Neuron (in vitro differentiated cells): ENCODE measurements at regions not wholly inside any gene's neighbourhood (a gene's known extent, or its start where the extent isn't known, plus 50 kb on each side); places are given as distances from the start of the nearest gene placed in this dataset.

Experiments used
- H2AFZ ChIP-seq: one replicate; pipeline ENCODE4 v1.6.1; 2013; ENCODE audit warnings: low read depth, mild to moderate bottlenecking, inconsistent platforms, low read length, moderate library complexity
- H3K27me3 ChIP-seq: one replicate; pipeline ENCODE4 v1.6.1; 2013; ENCODE audit warnings: low read length; ENCODE audit not compliant: insufficient read depth
- H3K36me3 ChIP-seq: one replicate; pipeline ENCODE4 v1.6.1; 2013; ENCODE audit warnings: low read length; ENCODE audit not compliant: insufficient read depth
- H3K4me1 ChIP-seq: one replicate; pipeline ENCODE4 v1.6.1; 2013; ENCODE audit warnings: low read length; ENCODE audit not compliant: insufficient read depth
- H3K4me3 ChIP-seq: 2 replicates; pipeline ENCODE4 v1.5.1; 2013; ENCODE audit warnings: mild to moderate bottlenecking, low read length, moderate library complexity
- H3K9me3 ChIP-seq: one replicate; pipeline ENCODE4 v1.6.1; 2013; ENCODE audit warnings: low read length

GRCh38 chr20:10749084-10749483 lies 75.3 kb upstream of the JAG1 start:
- no peak overlapping the region for H3K4me3 ChIP-seq
- H3K9me3 ChIP-seq = no peaks in the 10 kb centered on the region
- no peak overlapping the region for H2AFZ ChIP-seq
- peaks cover 16% of the 10 kb centered on the region for H3K4me1 ChIP-seq
- no peaks in the 10 kb centered on the region for H3K36me3 ChIP-seq
- H3K27me3 ChIP-seq = no peaks in the 10 kb centered on the region

- Histone ChIP-seq H3K27me3 (no peaks in the 10 kb centered on the region), H3K4me3 (no peak overlapping the region)
Measured at GRCh38 chr20:10752206-10752605, 78.4 kb upstream of the JAG1 start.

GRCh38 chr20:10754824-10755223 lies 81.0 kb upstream of the JAG1 start:
- H3K9me3 ChIP-seq = peaks cover 3% of the 10 kb centered on the region
- no peaks in the 10 kb centered on the region for H3K36me3 ChIP-seq
- no peaks in the 10 kb centered on the region for H3K27me3 ChIP-seq
- no peak overlapping the region for H2AFZ ChIP-seq
- H3K4me3 ChIP-seq = no peak overlapping the region
- no peaks in the 10 kb centered on the region for H3K4me1 ChIP-seq

More at GRCh38 chr20:10752206-10752605, 78.4 kb upstream of the JAG1 start:
- H3K36me3 ChIP-seq = no peaks in the 10 kb centered on the region
- no peak overlapping the region for H2AFZ ChIP-seq
- peaks cover 10% of the 10 kb centered on the region for H3K4me1 ChIP-seq
- H3K9me3 ChIP-seq = no peaks in the 10 kb centered on the region

GRCh38 chr20:10758446-10758845 lies 84.6 kb upstream of the JAG1 start:
- Histone ChIP-seq H2AFZ (no peak overlapping the region), H3K36me3 (no peaks in the 10 kb centered on the region), H3K27me3 (no peaks in the 10 kb centered on the region), H3K4me1 (no peaks in the 10 kb centered on the region), H3K9me3 (peaks cover 3% of the 10 kb centered on the region), H3K4me3 (no peak overlapping the region)

- no peaks in the 10 kb centered on the region for H3K27me3 ChIP-seq
- H3K9me3 ChIP-seq = peaks cover 3% of the 10 kb centered on the region
- no peaks in the 10 kb centered on the region for H3K4me1 ChIP-seq
- no peaks in the 10 kb centered on the region for H3K36me3 ChIP-seq
- no peak overlapping the region for H2AFZ ChIP-seq
- H3K4me3 ChIP-seq = no peak overlapping the region
Measured at GRCh38 chr20:10761232-10761631, 87.4 kb upstream of the JAG1 start.

- Histone ChIP-seq H3K4me1 (no peaks in the 10 kb centered on the region), H3K36me3 (no peaks in the 10 kb centered on the region), H2AFZ (no peak overlapping the region), H3K9me3 (peaks cover 3% of the 10 kb centered on the region), H3K27me3 (no peaks in the 10 kb centered on the region), H3K4me3 (no peak overlapping the region)
Measured at GRCh38 chr20:10761786-10762185, 88.0 kb upstream of the JAG1 start.

- no peak overlapping the region for H3K4me3 ChIP-seq
- H3K27me3 ChIP-seq = no peaks in the 10 kb centered on the region
- no peaks in the 10 kb centered on the region for H3K36me3 ChIP-seq
- peaks cover 3% of the 10 kb centered on the region for H3K9me3 ChIP-seq
- no peak overlapping the region for H2AFZ ChIP-seq
- H3K4me1 ChIP-seq = no peaks in the 10 kb centered on the region
Measured at GRCh38 chr20:10762216-10762615, 88.4 kb upstream of the JAG1 start.

- no peak overlapping the region for H3K4me3 ChIP-seq
- no peaks in the 10 kb centered on the region for H3K36me3 ChIP-seq
- no peaks in the 10 kb centered on the region for H3K27me3 ChIP-seq
- no peaks in the 10 kb centered on the region for H3K4me1 ChIP-seq
- peaks cover 3% of the 10 kb centered on the region for H3K9me3 ChIP-seq
- H2AFZ ChIP-seq = no peak overlapping the region
Measured at GRCh38 chr20:10763112-10763511, 89.3 kb upstream of the JAG1 start.

GRCh38 chr20:10769700-10770099 lies 95.9 kb upstream of the JAG1 start:
- Histone ChIP-seq H3K4me3 (no peak overlapping the region), H3K4me1 (peaks cover 4% of the 10 kb centered on the region), H3K36me3 (no peaks in the 10 kb centered on the region), H2AFZ (no peak overlapping the region), H3K27me3 (no peaks in the 10 kb centered on the region), H3K9me3 (no peaks in the 10 kb centered on the region)

- Histone ChIP-seq H3K4me1 (peaks cover 4% of the 10 kb centered on the region), H3K36me3 (no peaks in the 10 kb centered on the region), H3K9me3 (no peaks in the 10 kb centered on the region), H3K27me3 (no peaks in the 10 kb centered on the region), H3K4me3 (no peak overlapping the region), H2AFZ (no peak overlapping the region)
Measured at GRCh38 chr20:10770753-10771152, 97.0 kb upstream of the JAG1 start.

- Histone ChIP-seq H3K36me3 (no peaks in the 10 kb centered on the region), H3K9me3 (no peaks in the 10 kb centered on the region), H3K4me3 (no peak overlapping the region), H3K27me3 (no peaks in the 10 kb centered on the region), H2AFZ (no peak overlapping the region), H3K4me1 (peaks cover 4% of the 10 kb centered on the region)
Measured at GRCh38 chr20:10771435-10772140, 97.8 kb upstream of the JAG1 start.

GRCh38 chr20:10774357-10774943 lies 100.7 kb upstream of the JAG1 start:
- Histone ChIP-seq H3K27me3 (no peaks in the 10 kb centered on the region), H3K9me3 (no peaks in the 10 kb centered on the region), H2AFZ (no peak overlapping the region), H3K4me1 (peaks cover 4% of the 10 kb centered on the region), H3K4me3 (no peak overlapping the region), H3K36me3 (no peaks in the 10 kb centered on the region)

- no peak overlapping the region for H3K4me3 ChIP-seq
- no peaks in the 10 kb centered on the region for H3K27me3 ChIP-seq
- H2AFZ ChIP-seq = no peak overlapping the region
- H3K36me3 ChIP-seq = no peaks in the 10 kb centered on the region
- no peaks in the 10 kb centered on the region for H3K9me3 ChIP-seq
- no peaks in the 10 kb centered on the region for H3K4me1 ChIP-seq
Measured at GRCh38 chr20:10777710-10778109, 103.9 kb upstream of the JAG1 start.

- Histone ChIP-seq H3K27me3 (no peaks in the 10 kb centered on the region), H3K36me3 (no peaks in the 10 kb centered on the region), H3K4me1 (peaks cover 12% of the 10 kb centered on the region), H3K9me3 (no peaks in the 10 kb centered on the region), H2AFZ (no peak overlapping the region), H3K4me3 (no peak overlapping the region)
Measured at GRCh38 chr20:10779911-10780310, 106.1 kb upstream of the JAG1 start.
